KMS-11 (cell line): ENCODE measurements at regions not wholly inside any gene's neighbourhood (a gene's known extent, or its start where the extent isn't known, plus 50 kb on each side); places are given as distances from the start of the nearest gene placed in this dataset.

Experiments used
- H2AFZ ChIP-seq: fragments of 200-600 bp; sonication (generic); 2 replicates; pipeline ENCODE4 v1.6.1; 2016; ENCODE audit warnings: antibody characterized with exemption, mixed run types, low read depth
- H3K27ac ChIP-seq: fragments of 200-600 bp; sonication (generic); 2 replicates; pipeline ENCODE4 v1.6.1; 2016; ENCODE audit warnings: mild to moderate bottlenecking, mixed run types
- H3K27me3 ChIP-seq: fragments of 200-600 bp; sonication (generic); 2 replicates; pipeline ENCODE4 v1.6.1; 2017; ENCODE audit warnings: mild to moderate bottlenecking, low read depth, mixed run types, moderate library complexity; ENCODE audit not compliant: insufficient read depth
- H3K36me3 ChIP-seq: fragments of 200-600 bp; sonication (generic); 2 replicates; pipeline ENCODE4 v1.6.1; 2017; ENCODE audit warnings: mild to moderate bottlenecking, mixed run types; ENCODE audit not compliant: insufficient read depth
- H3K4me1 ChIP-seq: fragments of 200-600 bp; sonication (generic); 2 replicates; pipeline ENCODE4 v1.6.1; 2016; ENCODE audit warnings: mild to moderate bottlenecking, low read depth, mixed run types; ENCODE audit not compliant: poor library complexity, severe bottlenecking
- H3K4me2 ChIP-seq: fragments of 200-600 bp; sonication (generic); 2 replicates; pipeline ENCODE4 v1.7.0; 2016; ENCODE audit warnings: mild to moderate bottlenecking, mixed run types
- H3K4me3 ChIP-seq: fragments of 200-600 bp; sonication (generic); IDR thresholded peaks from 2 replicates; pipeline ENCODE4 v1.6.1; 2017; ENCODE audit warnings: low read depth, low read length, mixed read lengths; ENCODE audit not compliant: insufficient read depth
- H3K79me2 ChIP-seq: fragments of 200-600 bp; sonication (generic); 2 replicates; pipeline ENCODE4 v1.6.1; 2016; ENCODE audit warnings: low read depth, mixed run types; ENCODE audit not compliant: insufficient read depth
- H3K9ac ChIP-seq: fragments of 200-600 bp; sonication (generic); 2 replicates; pipeline ENCODE4 v1.6.1; 2016; ENCODE audit warnings: mild to moderate bottlenecking, mixed run types
- H4K20me1 ChIP-seq: fragments of 200-600 bp; sonication (generic); 2 replicates; pipeline ENCODE4 v1.6.1; 2016; ENCODE audit warnings: mild to moderate bottlenecking, mixed run types; ENCODE audit not compliant: insufficient read depth
- TF ChIP-seq, protein P1 (sequence below): fragments of 200-600 bp; sonication (generic); conservative IDR thresholded peaks from 2 replicates; pipeline ENCODE4 v1.6.1; 2017; ENCODE audit warnings: low read depth, mild to moderate bottlenecking, antibody characterized with exemption, low read length, moderate library complexity, mixed read lengths

DNA sequence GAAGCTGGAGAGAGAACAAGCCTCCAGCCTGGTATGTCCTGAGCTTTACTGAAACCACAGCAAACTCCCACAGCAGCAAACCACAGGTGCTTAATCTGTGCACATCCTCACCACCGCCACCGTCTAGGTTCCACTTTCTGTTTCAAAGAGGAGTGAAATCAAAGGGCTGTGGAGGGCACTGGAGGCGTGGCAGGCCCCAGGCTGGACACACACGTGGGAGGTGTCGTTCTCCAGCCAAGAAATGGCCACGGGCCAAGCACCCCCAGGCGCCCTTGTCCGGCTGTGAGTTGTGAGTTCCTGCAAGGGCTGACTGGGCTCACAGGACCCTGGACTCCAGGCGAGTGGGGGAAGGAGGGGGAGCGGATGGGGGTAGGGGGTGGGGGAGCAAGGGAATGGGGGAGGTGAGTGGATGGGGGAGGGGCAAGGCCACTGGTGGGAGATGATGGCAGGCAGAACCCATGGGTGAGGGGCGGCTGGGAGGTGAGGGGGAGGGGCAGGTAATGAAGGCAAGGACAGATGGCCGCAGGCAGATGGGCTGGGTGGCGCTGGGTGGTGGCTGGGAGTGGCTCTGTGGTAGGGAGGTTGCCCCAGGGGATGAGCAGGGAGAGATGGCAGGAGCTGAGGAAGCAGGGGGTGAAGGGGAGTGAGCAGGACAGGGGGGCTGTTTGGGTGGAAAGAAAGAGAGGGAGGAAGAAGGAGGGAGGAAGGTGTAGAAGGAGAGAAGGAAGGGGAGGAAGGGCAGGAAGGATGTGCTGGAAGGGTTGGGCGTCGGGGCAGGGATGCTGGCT is 86.7 kb downstream of the NCOR2 start:
- Histone ChIP-seq H3K27ac (no peak overlapping the region), H4K20me1 (no peaks in the 10 kb centered on the region), H2AFZ (no peak overlapping the region), H3K4me3 (no peak overlapping the region), H3K4me1 (peaks cover 8% of the 10 kb centered on the region), H3K9ac (no peak overlapping the region), H3K36me3 (0 out of 2 replicates have a peak, but pooled peaks cover 3% of the 10 kb centered on the region), H3K4me2 (peak overlapping the region; percentile 29; the same call in 1 of the 2 replicates), H3K27me3 (no peaks in the 10 kb centered on the region), H3K79me2 (no peaks in the 10 kb centered on the region)
- TF ChIP-seq, protein P1, sequence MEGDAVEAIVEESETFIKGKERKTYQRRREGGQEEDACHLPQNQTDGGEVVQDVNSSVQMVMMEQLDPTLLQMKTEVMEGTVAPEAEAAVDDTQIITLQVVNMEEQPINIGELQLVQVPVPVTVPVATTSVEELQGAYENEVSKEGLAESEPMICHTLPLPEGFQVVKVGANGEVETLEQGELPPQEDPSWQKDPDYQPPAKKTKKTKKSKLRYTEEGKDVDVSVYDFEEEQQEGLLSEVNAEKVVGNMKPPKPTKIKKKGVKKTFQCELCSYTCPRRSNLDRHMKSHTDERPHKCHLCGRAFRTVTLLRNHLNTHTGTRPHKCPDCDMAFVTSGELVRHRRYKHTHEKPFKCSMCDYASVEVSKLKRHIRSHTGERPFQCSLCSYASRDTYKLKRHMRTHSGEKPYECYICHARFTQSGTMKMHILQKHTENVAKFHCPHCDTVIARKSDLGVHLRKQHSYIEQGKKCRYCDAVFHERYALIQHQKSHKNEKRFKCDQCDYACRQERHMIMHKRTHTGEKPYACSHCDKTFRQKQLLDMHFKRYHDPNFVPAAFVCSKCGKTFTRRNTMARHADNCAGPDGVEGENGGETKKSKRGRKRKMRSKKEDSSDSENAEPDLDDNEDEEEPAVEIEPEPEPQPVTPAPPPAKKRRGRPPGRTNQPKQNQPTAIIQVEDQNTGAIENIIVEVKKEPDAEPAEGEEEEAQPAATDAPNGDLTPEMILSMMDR, result no peak

DNA sequence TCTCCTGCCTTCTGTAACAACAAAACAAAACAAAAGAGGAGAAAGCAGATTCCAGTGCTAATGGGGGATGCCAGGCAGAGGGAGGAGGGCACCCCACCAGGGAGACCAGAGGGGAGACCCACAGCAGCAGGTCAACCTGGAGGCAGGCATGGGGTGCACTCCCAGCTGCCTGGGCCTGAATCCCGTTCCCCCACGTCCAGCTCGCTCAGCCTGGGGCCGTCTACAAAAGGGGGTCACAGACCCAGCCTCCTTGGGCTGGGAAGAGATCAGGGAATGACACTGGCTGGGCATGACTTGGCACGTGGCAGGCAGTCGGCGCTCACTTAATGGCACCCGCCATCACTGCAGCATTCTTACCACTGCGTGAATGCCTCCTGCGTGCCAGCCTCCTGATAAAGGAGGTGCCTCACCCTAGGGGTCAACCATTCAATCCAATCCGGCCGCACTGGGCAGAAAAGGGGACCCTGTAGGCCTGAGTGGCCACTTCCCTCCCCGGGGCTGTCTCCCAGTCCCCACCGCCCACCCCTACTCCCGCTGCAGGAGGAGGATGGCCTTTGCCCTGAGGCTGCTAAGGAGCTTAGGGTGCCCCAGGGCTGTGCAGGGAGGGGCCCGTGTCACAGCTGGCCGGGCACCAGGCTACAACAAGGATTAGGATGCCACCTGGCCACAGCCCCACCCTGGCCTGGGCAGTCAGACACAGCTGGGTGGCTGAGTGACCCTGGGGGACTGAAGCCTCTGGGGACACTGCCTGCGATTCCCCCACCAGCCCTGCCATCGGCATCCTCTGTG is 87.5 kb downstream of the NCOR2 start:
- Histone ChIP-seq H3K27me3 (no peaks in the 10 kb centered on the region), H3K79me2 (no peaks in the 10 kb centered on the region), H3K4me3 (no peak overlapping the region), H3K9ac (no peak overlapping the region), H3K27ac (no peak overlapping the region), H4K20me1 (no peaks in the 10 kb centered on the region), H3K36me3 (0 out of 2 replicates have a peak, but pooled peaks cover 3% of the 10 kb centered on the region), H3K4me1 (peaks cover 8% of the 10 kb centered on the region), H3K4me2 (peak overlapping the region; percentile 29; the same call in 1 of the 2 replicates), H2AFZ (no peak overlapping the region)
- TF ChIP-seq, protein P1, result no peak

DNA sequence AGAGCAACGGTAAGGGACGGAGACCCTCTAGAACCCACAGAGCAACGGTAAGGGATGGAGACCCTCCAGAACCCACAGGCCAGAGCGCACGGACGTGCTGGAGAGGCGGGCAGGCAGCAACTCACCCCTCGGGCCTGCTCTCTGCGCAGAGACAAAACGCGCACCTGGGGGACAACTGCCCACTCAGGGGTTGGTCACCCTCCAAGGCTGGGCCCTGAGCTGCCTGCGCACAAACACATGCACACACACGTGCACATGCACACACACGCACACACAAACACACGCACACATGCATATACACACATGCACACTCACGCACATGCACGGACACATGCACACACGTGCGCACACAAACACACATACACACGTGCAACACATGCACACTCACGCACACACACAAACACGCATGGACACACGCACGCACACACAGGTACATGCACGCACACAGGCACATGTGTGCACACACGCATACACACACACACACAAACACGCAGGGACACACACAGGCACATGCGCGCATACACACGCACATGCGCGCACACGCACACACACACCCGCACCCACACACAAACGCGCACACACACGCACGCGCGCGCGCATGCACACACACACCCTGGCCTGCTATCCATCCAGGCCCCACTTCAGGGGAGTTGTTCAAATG is 88.3 kb downstream of the NCOR2 start:
- no peaks in the 10 kb centered on the region for H4K20me1 ChIP-seq
- H3K27ac ChIP-seq, result no peak overlapping the region
- no peak overlapping the region for H3K4me2 ChIP-seq
- peaks cover 8% of the 10 kb centered on the region for H3K4me1 ChIP-seq
- H2AFZ ChIP-seq, result no peak overlapping the region
- no peaks in the 10 kb centered on the region for H3K79me2 ChIP-seq
- H3K4me3 ChIP-seq, result no peak overlapping the region
- H3K27me3 ChIP-seq, result no peaks in the 10 kb centered on the region
- H3K36me3 ChIP-seq, result 0 out of 2 replicates have a peak, but pooled peaks cover 3% of the 10 kb centered on the region
- TF ChIP-seq, protein P1, result no peak
- H3K9ac ChIP-seq, result no peak overlapping the region

DNA sequence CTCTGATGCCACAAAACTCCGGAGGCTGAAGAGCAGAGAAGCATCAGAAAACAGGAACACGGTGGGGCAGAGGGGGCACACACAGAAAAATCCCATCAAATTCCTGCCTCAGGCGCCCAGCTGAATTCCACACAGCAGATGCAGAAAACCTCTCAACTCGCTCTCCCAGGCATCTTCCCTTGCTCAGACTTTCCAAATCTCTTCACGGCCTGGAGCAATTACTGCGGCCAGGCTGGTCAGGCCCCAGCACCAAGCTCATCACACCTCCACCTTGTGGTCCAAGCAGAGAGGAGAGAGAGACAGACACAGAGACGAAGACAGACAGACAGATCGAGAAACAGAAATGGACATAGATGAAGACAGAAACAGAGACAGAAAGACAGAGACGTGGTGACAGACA is 89.0 kb downstream of the NCOR2 start:
- Histone ChIP-seq H3K9ac (no peak overlapping the region), H4K20me1 (no peaks in the 10 kb centered on the region), H3K4me2 (no peak overlapping the region), H3K27me3 (no peaks in the 10 kb centered on the region), H3K79me2 (no peaks in the 10 kb centered on the region), H3K4me1 (peaks cover 8% of the 10 kb centered on the region), H3K36me3 (0 out of 2 replicates have a peak, but pooled peaks cover 3% of the 10 kb centered on the region), H2AFZ (no peak overlapping the region), H3K4me3 (no peak overlapping the region), H3K27ac (no peak overlapping the region)
- TF ChIP-seq, protein P1, result no peak
